ENCODE measurements at regions not wholly inside any gene's neighbourhood (a gene's known extent, or its start where the extent isn't known, plus 50 kb on each side); places are given as distances from the start of the nearest gene placed in this dataset.

GRCh38 chr9:89902450-89903140 lies 297.8 kb downstream of the GADD45G start:
- no peak for DNase-seq (ENCODE audit: low spot score)
- no peak overlapping the region for H2AFZ ChIP-seq (ENCODE audit: low read length)

GRCh38 chr9:89903141-89903475 lies 298.3 kb downstream of the GADD45G start:
- no TSS peak for BruUV-seq (replicated peaks)
- no peaks in the 10 kb centered on the region for H3K36me3 ChIP-seq (ENCODE audit: insufficient read depth, low read length)
- H3K27ac ChIP-seq (ENCODE audit: low read depth, low read length, poor library complexity, severe bottlenecking) = no peak overlapping the region
- TF ChIP-seq, protein P1, sequence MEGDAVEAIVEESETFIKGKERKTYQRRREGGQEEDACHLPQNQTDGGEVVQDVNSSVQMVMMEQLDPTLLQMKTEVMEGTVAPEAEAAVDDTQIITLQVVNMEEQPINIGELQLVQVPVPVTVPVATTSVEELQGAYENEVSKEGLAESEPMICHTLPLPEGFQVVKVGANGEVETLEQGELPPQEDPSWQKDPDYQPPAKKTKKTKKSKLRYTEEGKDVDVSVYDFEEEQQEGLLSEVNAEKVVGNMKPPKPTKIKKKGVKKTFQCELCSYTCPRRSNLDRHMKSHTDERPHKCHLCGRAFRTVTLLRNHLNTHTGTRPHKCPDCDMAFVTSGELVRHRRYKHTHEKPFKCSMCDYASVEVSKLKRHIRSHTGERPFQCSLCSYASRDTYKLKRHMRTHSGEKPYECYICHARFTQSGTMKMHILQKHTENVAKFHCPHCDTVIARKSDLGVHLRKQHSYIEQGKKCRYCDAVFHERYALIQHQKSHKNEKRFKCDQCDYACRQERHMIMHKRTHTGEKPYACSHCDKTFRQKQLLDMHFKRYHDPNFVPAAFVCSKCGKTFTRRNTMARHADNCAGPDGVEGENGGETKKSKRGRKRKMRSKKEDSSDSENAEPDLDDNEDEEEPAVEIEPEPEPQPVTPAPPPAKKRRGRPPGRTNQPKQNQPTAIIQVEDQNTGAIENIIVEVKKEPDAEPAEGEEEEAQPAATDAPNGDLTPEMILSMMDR (conservative IDR thresholded peaks at IDR 0.05; ENCODE audit: low read length) = no peak
- no peak for TF ChIP-seq EZH2phosphoT487 (IDR thresholded peaks at IDR 0.05; ENCODE audit: borderline replicate concordance, low read depth, low read length)
- no peak for DNase-seq (ENCODE audit: low spot score)
- no peaks in the 10 kb centered on the region for H3K9me3 ChIP-seq (ENCODE audit: low read length)
- CTCF ChIA-PET (ENCODE audit: unreplicated experiment) = interaction anchor here (0.6 kb wide), 1 partner anchor 299 kb away, joined by 3 read pairs; no protein-coding TSS in a partner anchor
- no peaks in the 10 kb centered on the region for H3K9me2 ChIP-seq (ENCODE audit: insufficient read depth, low read length)
- no peak overlapping the region for H3K4me3 ChIP-seq (ENCODE audit: low read depth, low read length, poor library complexity, severe bottlenecking)
- POLR2A ChIA-PET = no interaction called here
- H2AFZ ChIP-seq (ENCODE audit: low read length) = no peak overlapping the region
- no peaks in the 10 kb centered on the region for H3K79me2 ChIP-seq (ENCODE audit: insufficient read depth, low read depth, low read length)
- H3K4me1 ChIP-seq (ENCODE audit: insufficient read depth, low read length, poor library complexity, severe bottlenecking) = no peaks in the 10 kb centered on the region
- intact Hi-C loops (cut with micrococcal nuclease; ENCODE audit: unreplicated experiment) = no loop called here
- H3K4me2 ChIP-seq (ENCODE audit: low read length) = no peak overlapping the region
- H4K20me1 ChIP-seq (ENCODE audit: insufficient read depth, low read length) = no peaks in the 10 kb centered on the region

More at GRCh38 chr9:89902450-89903140, 297.8 kb downstream of the GADD45G start:
- Histone ChIP-seq H3K9me2 (ENCODE audit: insufficient read depth, low read length) (no peaks in the 10 kb centered on the region), H3K4me1 (ENCODE audit: insufficient read depth, low read length, poor library complexity, severe bottlenecking) (no peaks in the 10 kb centered on the region), H4K20me1 (ENCODE audit: insufficient read depth, low read length) (no peaks in the 10 kb centered on the region), H3K4me3 (ENCODE audit: low read depth, low read length, poor library complexity, severe bottlenecking) (no peak overlapping the region), H3K79me2 (ENCODE audit: insufficient read depth, low read depth, low read length) (no peaks in the 10 kb centered on the region), H3K4me2 (ENCODE audit: low read length) (no peak overlapping the region), H3K36me3 (ENCODE audit: insufficient read depth, low read length) (no peaks in the 10 kb centered on the region), H3K9me3 (ENCODE audit: low read length) (no peaks in the 10 kb centered on the region), H3K27ac (ENCODE audit: low read depth, low read length, poor library complexity, severe bottlenecking) (no peak overlapping the region)
- ChIA-PET POLR2A (no interaction called here), CTCF (ENCODE audit: unreplicated experiment) (no interaction called here)
- TF ChIP-seq, protein P1 (conservative IDR thresholded peaks at IDR 0.05; ENCODE audit: low read length) = no peak
- no peak for TF ChIP-seq EZH2phosphoT487 (IDR thresholded peaks at IDR 0.05; ENCODE audit: borderline replicate concordance, low read depth, low read length)
- intact Hi-C loops (cut with micrococcal nuclease; ENCODE audit: unreplicated experiment) = no loop called here
- no TSS peak for BruUV-seq (replicated peaks)

- Histone ChIP-seq H3K79me2 (ENCODE audit: insufficient read depth, low read depth, low read length) (no peaks in the 10 kb centered on the region), H2AFZ (ENCODE audit: low read length) (no peak overlapping the region), H3K4me3 (ENCODE audit: low read depth, low read length, poor library complexity, severe bottlenecking) (no peak overlapping the region), H3K4me1 (ENCODE audit: insufficient read depth, low read length, poor library complexity, severe bottlenecking) (no peaks in the 10 kb centered on the region), H3K27ac (ENCODE audit: low read depth, low read length, poor library complexity, severe bottlenecking) (no peak overlapping the region), H3K9me2 (ENCODE audit: insufficient read depth, low read length) (no peaks in the 10 kb centered on the region), H3K9me3 (ENCODE audit: low read length) (no peaks in the 10 kb centered on the region), H3K36me3 (ENCODE audit: insufficient read depth, low read length) (no peaks in the 10 kb centered on the region), H3K4me2 (ENCODE audit: low read length) (no peak overlapping the region), H4K20me1 (ENCODE audit: insufficient read depth, low read length) (no peaks in the 10 kb centered on the region)
- no TSS peak for BruUV-seq (replicated peaks)
- TF ChIP-seq, protein P1 (conservative IDR thresholded peaks at IDR 0.05; ENCODE audit: low read length) = no peak
- no peak for TF ChIP-seq EZH2phosphoT487 (IDR thresholded peaks at IDR 0.05; ENCODE audit: borderline replicate concordance, low read depth, low read length)
- ChIA-PET POLR2A (no interaction called here), CTCF (ENCODE audit: unreplicated experiment) (no interaction called here)
- intact Hi-C loops (cut with micrococcal nuclease; ENCODE audit: unreplicated experiment) = no loop called here
- DNase-seq (ENCODE audit: low spot score) = no peak
These were observed 301.0 kb downstream of the GADD45G start for GRCh38 chr9:89905606-89906338.

Measured in OCI-LY7 (cell line).